Pancreas (tissue), 10 donors: ENCODE measurements at regions not wholly inside any gene's neighbourhood (a gene's known extent, or its start where the extent isn't known, plus 50 kb on each side); places are given as distances from the start of the nearest gene placed in this dataset.

Experiments
- ATAC-seq, 4 donors: fragments of 200-7000 bp; cut with Tn5 transposase; one replicate each; pipeline versions ENCODE4 v1.8.0 to v1.9.1; 2020; ENCODE audit warnings: mild to moderate bottlenecking in 4 of 4, moderate library complexity in 4 of 4
- DNase-seq, 6 donors: peaks; one replicate each; pipeline ENCODE4 v3.0.0-alpha.2; 2020
- FAIRE-seq: peaks from 2 replicates; lab custom pipeline; 2012; peaks lifted over from hg19 to GRCh38; lab: Jason Lieb, UNC
- H3K27ac ChIP-seq, 4 donors: fragments of 200-600 bp; sonication (generic); 1 replicate in 3 of 4; 2 replicates in 1 of 4; pipeline versions ENCODE4 v1.5.0 to v1.8.0; 2020
- H3K27me3 ChIP-seq, 4 donors: fragments of 200-600 bp; one replicate each; pipeline ENCODE4 v1.8.0; 2021
- H3K36me3 ChIP-seq, 3 donors: fragments of 200-600 bp; sonication (generic) in 1 of 3; one replicate each; pipeline versions ENCODE4 v1.5.0 to v1.8.0; 2020 to 2021
- H3K4me1 ChIP-seq, 3 donors: fragments of 200-600 bp; one replicate each; pipeline ENCODE4 v1.8.0; 2021
- H3K4me3 ChIP-seq, 4 donors: fragments of 200-600 bp; sonication (generic) in 2 of 4; one replicate each; pipeline versions ENCODE4 v1.5.0 to v1.8.0; 2020 to 2021
- H3K9me3 ChIP-seq, 4 donors: fragments of 200-600 bp; one replicate each; pipeline ENCODE4 v1.8.0; 2021
- WGBS, 2 donors: extraction: QIAGEN DNeasy Blood & Tissue Kit; methylation state at CpG; one replicate each; pipeline ENCODE4 v1.1.7; 2013; 5-methylcytosine and 5-hydroxymethylcytosine counted together
- intact Hi-C, 3 donors: fragments of 100-400 bp; cut with DNase I; formaldehyde crosslinking; loops; one replicate each; pipeline versions ENCODE4 v1.11.1 to v1.14.2; 2022
- TF ChIP-seq, protein P1 (sequence below), 4 donors: fragments of 200-600 bp; sonication (generic) in 3 of 4; IDR thresholded peaks; one replicate each; pipeline versions ENCODE4 v1.5.0 to v1.8.0; 2021; ENCODE audit warnings: antibody characterized with exemption in 4 of 4
- donor health status: healthy with polysubstance abuse.
- donor health status: DM: no; HTN: no; CAD: no; lungs with moderate emphysema.
- donor health status: DM: no; HTN: no; CAD: no.
- donor health status: control.
- donor health status: control.
- donor health status: Bipolar disorder and iron deficiency.
- donor health status: DM: yes; HTN: yes; CAD: no.
- donor health status: DM: no; HTN: no; CAD: no.
- donor health status: DM: no; HTN: no; CAD: no.
- donor health status: DM: yes; HTN: yes; CAD: no.

GRCh38 chr5:175789670-175790069 is 81.7 kb upstream of the CPLX2 start:
- Histone ChIP-seq H3K9me3 (no peaks in the 10 kb centered on the region), H3K4me1 (no peaks in the 10 kb centered on the region), H3K4me3 (no peak overlapping the region), H3K27me3 (peaks cover 0 to 11% (median 0%) of the 10 kb centered on the region in 4 donors), H3K27ac (no peak overlapping the region), H3K36me3 (no peaks in the 10 kb centered on the region)
- TF ChIP-seq, protein P1, sequence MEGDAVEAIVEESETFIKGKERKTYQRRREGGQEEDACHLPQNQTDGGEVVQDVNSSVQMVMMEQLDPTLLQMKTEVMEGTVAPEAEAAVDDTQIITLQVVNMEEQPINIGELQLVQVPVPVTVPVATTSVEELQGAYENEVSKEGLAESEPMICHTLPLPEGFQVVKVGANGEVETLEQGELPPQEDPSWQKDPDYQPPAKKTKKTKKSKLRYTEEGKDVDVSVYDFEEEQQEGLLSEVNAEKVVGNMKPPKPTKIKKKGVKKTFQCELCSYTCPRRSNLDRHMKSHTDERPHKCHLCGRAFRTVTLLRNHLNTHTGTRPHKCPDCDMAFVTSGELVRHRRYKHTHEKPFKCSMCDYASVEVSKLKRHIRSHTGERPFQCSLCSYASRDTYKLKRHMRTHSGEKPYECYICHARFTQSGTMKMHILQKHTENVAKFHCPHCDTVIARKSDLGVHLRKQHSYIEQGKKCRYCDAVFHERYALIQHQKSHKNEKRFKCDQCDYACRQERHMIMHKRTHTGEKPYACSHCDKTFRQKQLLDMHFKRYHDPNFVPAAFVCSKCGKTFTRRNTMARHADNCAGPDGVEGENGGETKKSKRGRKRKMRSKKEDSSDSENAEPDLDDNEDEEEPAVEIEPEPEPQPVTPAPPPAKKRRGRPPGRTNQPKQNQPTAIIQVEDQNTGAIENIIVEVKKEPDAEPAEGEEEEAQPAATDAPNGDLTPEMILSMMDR (IDR thresholded peaks at IDR 0.05), result no peak
- DNase-seq, result no peak
- intact Hi-C loops, result no loop called here
- ATAC-seq, result no peak
- FAIRE-seq, result no peak

GRCh38 chr5:175790796-175791195 is 80.6 kb upstream of the CPLX2 start:
- no peak for DNase-seq
- no peaks in the 10 kb centered on the region for H3K4me1 ChIP-seq
- 36 to 41% methylated on average over 4 of the region's 4 CpGs for WGBS, 2 donors
- no peaks in the 10 kb centered on the region for H3K9me3 ChIP-seq
- ATAC-seq, result no peak
- intact Hi-C loops, result no loop called here
- H3K27ac ChIP-seq, result no peak overlapping the region
- no peaks in the 10 kb centered on the region for H3K36me3 ChIP-seq
- no peak overlapping the region for H3K4me3 ChIP-seq
- TF ChIP-seq, protein P1 (IDR thresholded peaks at IDR 0.05), result no peak
- no peak for FAIRE-seq
- H3K27me3 ChIP-seq, result peaks cover 0 to 9% (median 0%) of the 10 kb centered on the region in 4 donors

DNA sequence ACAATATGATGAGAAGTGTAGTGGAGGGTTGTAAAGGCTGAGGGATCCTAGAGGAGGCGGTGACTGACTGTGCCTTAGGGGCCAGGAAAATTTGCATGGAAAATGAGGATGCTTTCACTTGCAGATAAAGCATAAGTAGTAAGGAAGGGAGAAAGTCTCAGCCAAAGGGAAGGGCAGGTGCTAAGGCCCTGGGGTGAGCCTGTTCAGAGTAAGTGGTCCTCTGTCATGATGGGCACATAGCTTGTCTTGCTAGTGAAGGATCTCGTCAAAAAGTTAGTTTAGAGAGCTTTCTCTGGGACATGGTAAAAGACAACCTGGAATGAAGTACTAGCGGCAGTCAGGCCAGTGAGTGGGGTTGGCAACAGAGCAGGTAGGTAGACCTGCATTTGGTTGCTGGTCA is 75.4 kb upstream of the CPLX2 start:
- peaks cover 0 to 9% (median 5%) of the 10 kb centered on the region in 3 donors for H3K4me1 ChIP-seq
- H3K27ac ChIP-seq, result no peak overlapping the region
- H3K4me3 ChIP-seq, result no peak overlapping the region
- H3K36me3 ChIP-seq, result no peaks in the 10 kb centered on the region
- DNase-seq, result no peak
- 54 to 68% methylated on average over 3 of the region's 3 CpGs for WGBS, 2 donors
- ATAC-seq, result no peak
- peaks cover 0 to 18% (median 0%) of the 10 kb centered on the region in 4 donors for H3K27me3 ChIP-seq
- no peaks in the 10 kb centered on the region for H3K9me3 ChIP-seq
- TF ChIP-seq, protein P1 (IDR thresholded peaks at IDR 0.05), result no peak
- intact Hi-C loops, result no loop called here
- no peak for FAIRE-seq

DNA sequence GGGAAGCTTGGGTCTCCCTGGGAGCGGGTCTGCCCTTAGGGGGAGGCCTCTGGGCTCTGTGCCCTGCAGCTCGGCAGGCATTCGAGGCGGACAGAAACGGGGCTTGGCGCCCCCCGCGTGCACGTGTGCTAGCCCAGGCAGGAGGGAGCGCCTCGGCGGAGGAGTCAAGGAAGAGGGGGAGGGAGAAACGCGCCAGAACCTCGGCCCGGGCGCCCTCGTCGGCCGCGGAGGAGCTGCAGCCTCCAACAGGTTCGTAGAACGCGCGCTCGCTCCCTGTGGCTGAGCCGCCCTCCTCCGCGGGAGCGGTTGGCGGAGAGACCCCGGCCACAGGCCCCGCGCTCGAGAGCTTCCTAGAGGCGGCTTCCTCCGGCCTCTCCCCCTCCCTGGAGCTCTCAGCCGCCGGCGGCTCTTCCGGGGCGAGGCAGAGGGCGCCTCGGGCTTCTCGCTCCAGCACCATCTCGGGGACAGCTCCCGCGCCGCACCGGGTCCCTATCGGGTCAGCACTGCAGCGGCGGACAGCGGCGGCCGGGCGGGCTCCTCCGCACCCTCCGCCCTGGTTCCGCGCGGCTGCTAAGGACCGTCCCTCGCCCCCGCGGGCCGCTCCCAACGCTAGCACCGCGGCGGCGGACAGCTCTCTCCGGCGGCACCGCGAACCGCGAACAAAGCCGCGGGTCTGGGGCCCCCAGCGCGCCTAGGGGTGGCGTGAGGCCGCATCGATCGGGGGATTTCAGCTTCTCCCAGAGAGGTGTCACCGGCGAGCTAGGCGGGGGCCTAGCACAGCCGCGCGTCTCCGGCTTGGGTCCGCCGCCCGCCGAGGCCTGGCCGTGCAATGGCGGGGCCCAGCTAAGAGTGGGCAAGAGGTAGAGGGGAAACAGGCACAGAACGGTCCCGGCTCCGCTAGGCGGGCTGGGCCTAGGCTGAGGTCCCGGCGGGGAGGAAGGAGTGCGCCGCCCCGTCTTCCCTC is 74.6 kb upstream of the CPLX2 start:
- peaks cover 0 to 9% (median 5%) of the 10 kb centered on the region in 3 donors for H3K4me1 ChIP-seq
- intact Hi-C loops, result no loop called here

More for the DNA sequence above, 74.6 kb upstream of the CPLX2 start:
- Histone ChIP-seq H3K36me3 (no peaks in the 10 kb centered on the region), H3K4me3 (peak overlapping the region in 1 of 4 donors; percentile 37), H3K27ac (peak overlapping the region in 2 of 4 donors; percentile 5 to 31), H3K9me3 (no peaks in the 10 kb centered on the region), H3K27me3 (peaks cover 0 to 26% (median 0%) of the 10 kb centered on the region in 4 donors)
- 3% methylated on average over 76 to 108 of the region's 108 CpGs for WGBS, 2 donors
- DNase-seq (peak; percentile 66 to 92 (median 77)), ATAC-seq (peak; percentile 97 to 100 (median 99)), FAIRE-seq (no peak)
- TF ChIP-seq, protein P1 (IDR thresholded peaks at IDR 0.05), result no peak
